Right ventricle myocardium superior (tissue), 1 donor: ENCODE measurements at regions not wholly inside any gene's neighbourhood (a gene's known extent, or its start where the extent isn't known, plus 50 kb on each side); places are given as distances from the start of the nearest gene placed in this dataset.
A peak's percentile ranks its signal among the peaks of the same experiment; 100 is the strongest.
"Not testable (repeated sequence)": the region's sequence is repeated elsewhere in the genome, so short reads cannot be mapped to it uniquely, and the experiment has no call there.

Experiments
- ATAC-seq: fragments of 200-7000 bp; cut with Tn5 transposase; one replicate; pipeline ENCODE4 v1.9.1; 2020; ENCODE audit warnings: mild to moderate bottlenecking; ENCODE audit not compliant: poor library complexity
- DNase-seq: peaks from one replicate; pipeline ENCODE4 v3.0.0-alpha.2; 2020
- intact Hi-C: fragments of 100-400 bp; cut with DNase I; formaldehyde crosslinking; loops from one replicate; pipeline ENCODE4 v1.11.2; 2022
- donor health status: DM: no; HTN: yes; CAD: no; lungs with severe emphysema.

GRCh38 chr15:62648954-62649353 is 393.6 kb upstream of the TPM1 start:
- ATAC-seq, result peak; percentile 37
- intact Hi-C loops, result loop anchor here (10.0 kb wide), 1 partner anchor 254 kb away; the partner anchor contains the start of gene TLN2
- no peak for DNase-seq

- intact Hi-C loops, result loop anchor here (10.0 kb wide), 1 partner anchor 255 kb away; the partner anchor contains the start of gene TLN2
- DNase-seq, result peak; percentile 61
- ATAC-seq, result peak; percentile 80
These were observed 392.6 kb upstream of the TPM1 start for GRCh38 chr15:62649793-62650420.

- intact Hi-C loops, result no loop called here
- DNase-seq (no peak), ATAC-seq (peak; percentile 32)
These were observed 389.4 kb upstream of the TPM1 start for GRCh38 chr15:62653122-62653521.

GRCh38 chr15:62656071-62656470 is 386.5 kb upstream of the TPM1 start:
- intact Hi-C loops, result no loop called here
- ATAC-seq, result no peak
- DNase-seq, result no peak

- peak; percentile 74 for ATAC-seq
- intact Hi-C loops, DNase-seq: not testable (repeated sequence)
These were observed 385.0 kb upstream of the TPM1 start for GRCh38 chr15:62657501-62657900.

GRCh38 chr15:62658498-62658897 is 384.0 kb upstream of the TPM1 start:
- ATAC-seq (peak; percentile 72), DNase-seq (no peak)
- intact Hi-C loops, result no loop called here

GRCh38 chr15:62663547-62663946 is 379.0 kb upstream of the TPM1 start:
- no peak for DNase-seq
- intact Hi-C loops, result no loop called here
- no peak for ATAC-seq

- intact Hi-C loops, result no loop called here
- ATAC-seq (no peak), DNase-seq (no peak)
These were observed 377.1 kb upstream of the TPM1 start for GRCh38 chr15:62665449-62665848.

GRCh38 chr15:62666046-62666445 is 376.5 kb upstream of the TPM1 start:
- intact Hi-C loops, result no loop called here
- DNase-seq (no peak), ATAC-seq (no peak)

- ATAC-seq (no peak), DNase-seq (no peak)
- intact Hi-C loops, result no loop called here
These were observed 370.3 kb upstream of the TPM1 start for GRCh38 chr15:62672268-62672667.

- intact Hi-C loops, result no loop called here
- no peak for DNase-seq
- no peak for ATAC-seq
These were observed 365.7 kb upstream of the TPM1 start for GRCh38 chr15:62676891-62677290.

- no peak for ATAC-seq
These were observed 360.3 kb upstream of the TPM1 start for GRCh38 chr15:62681939-62682896.

GRCh38 chr15:62683192-62683591 is 359.4 kb upstream of the TPM1 start:
- intact Hi-C loops, DNase-seq, ATAC-seq: not testable (repeated sequence)

More at GRCh38 chr15:62681939-62682896, 360.3 kb upstream of the TPM1 start:
- DNase-seq, result no peak
- intact Hi-C loops, result no loop called here

GRCh38 chr15:62684123-62684808 is 358.3 kb upstream of the TPM1 start:
- intact Hi-C loops, result no loop called here
- no peak for DNase-seq
- peak; percentile 90 for ATAC-seq

GRCh38 chr15:62691008-62691407 is 351.5 kb upstream of the TPM1 start:
- ATAC-seq (no peak), DNase-seq (no peak)
- intact Hi-C loops, result no loop called here

- DNase-seq (no peak), ATAC-seq (no peak)
- intact Hi-C loops, result no loop called here
These were observed 344.9 kb upstream of the TPM1 start for GRCh38 chr15:62697636-62698035.

- ATAC-seq (peak; percentile 57), DNase-seq (no peak)
- intact Hi-C loops, result no loop called here
These were observed 343.9 kb upstream of the TPM1 start for GRCh38 chr15:62698646-62699045.

- intact Hi-C loops, result no loop called here
- DNase-seq (no peak), ATAC-seq (peak; percentile 52)
These were observed 336.2 kb upstream of the TPM1 start for GRCh38 chr15:62706317-62706716.

- no peak for ATAC-seq
- intact Hi-C loops, result no loop called here
- DNase-seq, result no peak
These were observed 334.1 kb upstream of the TPM1 start for GRCh38 chr15:62708470-62708869.
